Spleen (tissue), 7 donors: ENCODE measurements at regions not wholly inside any gene's neighbourhood (a gene's known extent, or its start where the extent isn't known, plus 50 kb on each side); places are given as distances from the start of the nearest gene placed in this dataset.

ENCODE experiments used
- POLR2AphosphoS5 ChIP-seq, 3 donors: sonication (generic); formaldehyde crosslinking; IDR thresholded peaks; one replicate each; pipeline ENCODE4 v1.5.1; 2017; ENCODE audit warnings: antibody characterized with exemption in 3 of 3
- TF ChIP-seq, protein P1 (sequence below), 11 experiments: fragments of 200-600 bp in 7 of 11; fragments of 450-650 bp in 4 of 11; sonication (generic) in 4 of 11; IDR thresholded peaks in 8 of 11; conservative IDR thresholded peaks in 3 of 11; 1 replicate in 7 of 11; 2 replicates in 4 of 11; pipeline versions ENCODE4 v1.4.0 to v1.8.0; 2016 to 2021; ENCODE audit warnings: antibody characterized with exemption in 11 of 11, inconsistent platforms in 4 of 11, mild to moderate bottlenecking in 1 of 11
- donor health status: DM: no; HTN: no; CAD: no; lungs with moderate emphysema.
- donor health status: DM: no; HTN: no; CAD: no.
- donor health status: DM: no; HTN: no; CAD: no.

- TF ChIP-seq, protein P1, sequence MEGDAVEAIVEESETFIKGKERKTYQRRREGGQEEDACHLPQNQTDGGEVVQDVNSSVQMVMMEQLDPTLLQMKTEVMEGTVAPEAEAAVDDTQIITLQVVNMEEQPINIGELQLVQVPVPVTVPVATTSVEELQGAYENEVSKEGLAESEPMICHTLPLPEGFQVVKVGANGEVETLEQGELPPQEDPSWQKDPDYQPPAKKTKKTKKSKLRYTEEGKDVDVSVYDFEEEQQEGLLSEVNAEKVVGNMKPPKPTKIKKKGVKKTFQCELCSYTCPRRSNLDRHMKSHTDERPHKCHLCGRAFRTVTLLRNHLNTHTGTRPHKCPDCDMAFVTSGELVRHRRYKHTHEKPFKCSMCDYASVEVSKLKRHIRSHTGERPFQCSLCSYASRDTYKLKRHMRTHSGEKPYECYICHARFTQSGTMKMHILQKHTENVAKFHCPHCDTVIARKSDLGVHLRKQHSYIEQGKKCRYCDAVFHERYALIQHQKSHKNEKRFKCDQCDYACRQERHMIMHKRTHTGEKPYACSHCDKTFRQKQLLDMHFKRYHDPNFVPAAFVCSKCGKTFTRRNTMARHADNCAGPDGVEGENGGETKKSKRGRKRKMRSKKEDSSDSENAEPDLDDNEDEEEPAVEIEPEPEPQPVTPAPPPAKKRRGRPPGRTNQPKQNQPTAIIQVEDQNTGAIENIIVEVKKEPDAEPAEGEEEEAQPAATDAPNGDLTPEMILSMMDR (IDR thresholded peaks at IDR 0.05 in 8 of 11, conservative IDR thresholded peaks at IDR 0.05 in 3 of 11): no peak
- TF ChIP-seq POLR2AphosphoS5 (IDR thresholded peaks at IDR 0.05): no peak
Observed at GRCh38 chr14:97381309-97381708, 584.1 kb downstream of the VRK1 start.
